K562 (cell line): ENCODE measurements at regions not wholly inside any gene's neighbourhood (a gene's known extent, or its start where the extent isn't known, plus 50 kb on each side); places are given as distances from the start of the nearest gene placed in this dataset.
A peak's percentile ranks its signal among the peaks of the same experiment; 100 is the strongest.

Source experiments
- ATAC-seq: fragments of 200-7000 bp; cut with Tn5 transposase; 3 replicates; pipeline ENCODE4 v1.9.1; 2020; ENCODE audit warnings: moderate library complexity
- BruUV-seq: library from RNA; stranded (reverse); fragments of 400-500 nt; replicated peaks from 2 replicates; lab custom pipeline; 2021; lab: Mats Ljungman, UMichigan
- CTCF ChIA-PET: fragments of 300-600 bp; formaldehyde crosslinking; extraction: SDS; loops from one replicate; lab custom pipeline; 2021; ENCODE audit warnings: low intra/inter-chr PET ratio; lab: Yijun Ruan, JAX
- POLR2A ChIA-PET: fragments of 300-600, 350-650 bp; sonication (Branson Sonifier 250); formaldehyde crosslinking; extraction: SDS; loops from one replicate; lab custom pipeline; 2021; ENCODE audit warnings: antibody characterized with exemption, inconsistent platforms; lab: Yijun Ruan, JAX
- DNase-seq, 4 experiments: peaks; one replicate each; pipeline versions ENCODE4 v3.0.0 to v3.0.0-alpha.2; 2011 to 2018; ENCODE audit warnings: low spot score in 3 of 4, mixed read lengths in 3 of 4; ENCODE audit errors: extremely low read depth in 1 of 4
- FAIRE-seq: peaks from 2 replicates; lab custom pipeline; 2011; peaks lifted over from hg19 to GRCh38; lab: Jason Lieb, UNC
- H2AFZ ChIP-seq: 2 replicates; pipeline ENCODE4 v1.6.0; 2011; ENCODE audit warnings: low read depth, low read length, control low read depth, inconsistent platforms
- H3K27ac ChIP-seq: fragments of 200-600 bp; 3 replicates; pipeline ENCODE4 v1.8.0; 2011; ENCODE audit warnings: low read depth, mild to moderate bottlenecking, control low read depth, inconsistent platforms, low read length, moderate library complexity, mixed read lengths; ENCODE audit errors: extremely low read depth
- H3K27me3 ChIP-seq, 2 experiments: fragments of 300-600 bp in 1 of 2; 2 replicates in 1 of 2; 3 replicates in 1 of 2; pipeline versions ENCODE4 v1.6.0 to v1.8.0; 2011; ENCODE audit warnings: inconsistent platforms in 2 of 2, low read length in 2 of 2, mild to moderate bottlenecking in 1 of 2, mixed read lengths in 1 of 2, moderate library complexity in 1 of 2; ENCODE audit not compliant: control insufficient read depth in 2 of 2, insufficient read depth in 2 of 2
- H3K36me3 ChIP-seq: fragments of 300-600 bp; 3 replicates; pipeline ENCODE4 v1.8.0; 2011; ENCODE audit warnings: mild to moderate bottlenecking, low read length, inconsistent platforms; ENCODE audit not compliant: control insufficient read depth, insufficient read depth
- H3K4me1 ChIP-seq, 2 experiments: fragments of 200-600 bp in 1 of 2; replicated peaks in 1 of 2; 2 replicates in 1 of 2; 3 replicates in 1 of 2; pipeline versions ENCODE4 v1.5.1 to v1.8.0; 2011; ENCODE audit warnings: inconsistent platforms in 2 of 2, low read length in 2 of 2, mild to moderate bottlenecking in 1 of 2, mixed read lengths in 1 of 2, moderate library complexity in 1 of 2; ENCODE audit not compliant: control insufficient read depth in 2 of 2, insufficient read depth in 2 of 2
- H3K4me2 ChIP-seq: 2 replicates; pipeline ENCODE4 v1.6.1; 2011; ENCODE audit warnings: low read length, control low read depth, inconsistent platforms, mixed read lengths; ENCODE audit not compliant: insufficient read depth
- H3K4me3 ChIP-seq: fragments of 200-600 bp; sonication (generic), shearing (Covaris generic); 2 replicates; pipeline ENCODE4 v1.5.1; 2016; ENCODE audit warnings: control low read depth, inconsistent platforms
- H3K79me2 ChIP-seq: fragments of 200-600 bp; 3 replicates; pipeline ENCODE4 v1.8.0; 2011; ENCODE audit warnings: low read length, inconsistent platforms; ENCODE audit not compliant: control insufficient read depth, insufficient read depth
- H3K9ac ChIP-seq, 2 experiments: 2 replicates each; pipeline versions ENCODE4 v1.6.0 to v1.6.1; 2011; ENCODE audit warnings: low read depth in 2 of 2, low read length in 2 of 2, control low read depth in 1 of 2, inconsistent platforms in 1 of 2, mild to moderate bottlenecking in 1 of 2, mixed read lengths in 1 of 2; ENCODE audit not compliant: insufficient read depth in 1 of 2
- H3K9me1 ChIP-seq: one replicate; pipeline ENCODE4 v1.6.0; 2011; ENCODE audit warnings: inconsistent platforms, mild to moderate bottlenecking, low read length, moderate library complexity; ENCODE audit not compliant: control insufficient read depth, insufficient read depth
- H3K9me3 ChIP-seq: replicated peaks from 2 replicates; pipeline ENCODE4 v1.5.1; 2011; ENCODE audit warnings: low read depth, low read length, inconsistent platforms; ENCODE audit not compliant: control insufficient read depth, insufficient read depth
- H4K20me1 ChIP-seq: replicated peaks from 2 replicates; pipeline ENCODE4 v1.6.1; 2011; ENCODE audit warnings: low read length, inconsistent platforms, mixed read lengths; ENCODE audit not compliant: control insufficient read depth, insufficient read depth
- NFXL1 ChIP-seq: fragments of 450-650 bp; formaldehyde crosslinking; IDR thresholded peaks from 2 replicates; pipeline ENCODE4 v1.4.0; 2021; ENCODE audit warnings: mild to moderate bottlenecking
- TCFL5 ChIP-seq: fragments of 250-450 bp; sonication (Bioruptor Pico); conservative IDR thresholded peaks from 2 replicates; pipeline ENCODE4 v1.6.1; 2021; ENCODE audit warnings: mild to moderate bottlenecking, moderate library complexity, matching md5 sums
- ZNF589 ChIP-seq: fragments of 200-800 bp; sonication (Bioruptor generic); IDR thresholded peaks from 2 replicates; pipeline ENCODE4 v1.6.1; 2016; ENCODE audit warnings: low read depth, missing genetic modification characterization, missing compliant biosample characterization
- WGBS: fragments of 100-300 bp; shearing (Covaris generic); methylation state at CpG from one replicate; pipeline ENCODE4 v1.1.6; 2016; ENCODE audit warnings: low coverage, mixed read lengths; ENCODE audit not compliant: insufficient coverage; ENCODE audit errors: missing lambda C conversion rate; 5-methylcytosine and 5-hydroxymethylcytosine counted together
- in situ Hi-C: fragments of 300-500 bp; cut with MboI; formaldehyde crosslinking; loops from 4 replicates; pipeline ENCODE4 v1.15.0; 2018; ENCODE audit warnings: inconsistent platforms, mixed read lengths
- intact Hi-C: fragments of 100-400 bp; cut with micrococcal nuclease; formaldehyde crosslinking; loops from 2 replicates; pipeline ENCODE4 v1.14.2; 2022
- TF ChIP-seq, protein P1 (sequence below): fragments of 450-650 bp; IDR thresholded peaks from 2 replicates; pipeline ENCODE4 v1.6.1; 2018; ENCODE audit not compliant: partially characterized antibody

DNA sequence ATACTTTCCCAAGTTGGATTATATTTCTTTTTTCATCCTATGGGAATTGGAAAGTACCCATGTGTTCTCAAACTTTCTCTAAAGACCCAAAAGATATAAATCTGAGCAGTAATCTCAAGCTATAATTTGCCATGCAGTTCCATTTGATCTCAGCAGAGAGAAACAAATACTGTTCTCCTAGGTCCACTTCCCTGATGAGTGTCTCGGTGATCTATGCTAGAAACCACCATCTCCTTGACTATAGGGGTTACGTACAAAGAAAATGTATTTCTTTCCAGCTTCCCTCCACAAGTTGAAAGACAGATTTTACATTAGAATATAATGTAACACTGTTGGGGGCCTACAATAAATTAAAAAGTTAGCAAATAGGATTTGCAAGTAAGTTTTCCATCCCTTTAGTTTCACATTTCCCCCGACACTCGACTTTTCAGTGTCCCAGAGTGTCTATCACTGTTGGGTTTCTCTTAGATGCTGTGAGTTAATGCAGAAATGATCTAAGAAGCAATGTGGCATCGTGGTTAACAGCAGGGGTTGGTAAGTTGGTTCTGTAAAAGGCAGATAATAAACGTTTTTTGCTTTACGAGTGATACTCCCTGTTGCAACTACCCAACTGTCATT, 465.1 kb upstream of the CFAP20DC start:
- H3K4me2 ChIP-seq: no peak overlapping the region
- FAIRE-seq (no peak), DNase-seq (no peak), ATAC-seq (no peak)
- no TSS peak for BruUV-seq
- H3K4me1 ChIP-seq: no peaks in the 10 kb centered on the region
- POLR2A ChIA-PET: no interaction called here
- no peak for TF ChIP-seq NFXL1 (CRISPR knock-in tag)
- no peak for TF ChIP-seq TCFL5 (CRISPR knock-in tag)
- TF ChIP-seq ZNF589: no peak
- TF ChIP-seq, protein P1, sequence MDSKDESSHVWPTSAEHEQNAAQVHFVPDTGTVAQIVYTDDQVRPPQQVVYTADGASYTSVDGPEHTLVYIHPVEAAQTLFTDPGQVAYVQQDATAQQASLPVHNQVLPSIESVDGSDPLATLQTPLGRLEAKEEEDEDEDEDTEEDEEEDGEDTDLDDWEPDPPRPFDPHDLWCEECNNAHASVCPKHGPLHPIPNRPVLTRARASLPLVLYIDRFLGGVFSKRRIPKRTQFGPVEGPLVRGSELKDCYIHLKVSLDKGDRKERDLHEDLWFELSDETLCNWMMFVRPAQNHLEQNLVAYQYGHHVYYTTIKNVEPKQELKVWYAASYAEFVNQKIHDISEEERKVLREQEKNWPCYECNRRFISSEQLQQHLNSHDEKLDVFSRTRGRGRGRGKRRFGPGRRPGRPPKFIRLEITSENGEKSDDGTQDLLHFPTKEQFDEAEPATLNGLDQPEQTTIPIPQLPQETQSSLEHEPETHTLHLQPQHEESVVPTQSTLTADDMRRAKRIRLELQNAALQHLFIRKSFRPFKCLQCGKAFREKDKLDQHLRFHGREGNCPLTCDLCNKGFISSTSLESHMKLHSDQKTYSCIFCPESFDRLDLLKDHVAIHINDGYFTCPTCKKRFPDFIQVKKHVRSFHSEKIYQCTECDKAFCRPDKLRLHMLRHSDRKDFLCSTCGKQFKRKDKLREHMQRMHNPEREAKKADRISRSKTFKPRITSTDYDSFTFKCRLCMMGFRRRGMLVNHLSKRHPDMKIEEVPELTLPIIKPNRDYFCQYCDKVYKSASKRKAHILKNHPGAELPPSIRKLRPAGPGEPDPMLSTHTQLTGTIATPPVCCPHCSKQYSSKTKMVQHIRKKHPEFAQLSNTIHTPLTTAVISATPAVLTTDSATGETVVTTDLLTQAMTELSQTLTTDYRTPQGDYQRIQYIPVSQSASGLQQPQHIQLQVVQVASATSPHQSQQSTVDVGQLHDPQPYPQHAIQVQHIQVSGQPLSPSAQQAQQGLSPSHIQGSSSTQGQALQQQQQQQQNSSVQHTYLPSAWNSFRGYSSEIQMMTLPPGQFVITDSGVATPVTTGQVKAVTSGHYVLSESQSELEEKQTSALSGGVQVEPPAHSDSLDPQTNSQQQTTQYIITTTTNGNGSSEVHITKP: peak; percentile 66
- H2AFZ ChIP-seq: no peak overlapping the region
- H3K79me2 ChIP-seq: no peaks in the 10 kb centered on the region
- H3K9me1 ChIP-seq: no peaks in the 10 kb centered on the region
- CTCF ChIA-PET: no interaction called here
- H3K27me3 ChIP-seq: 0 out of 5 replicates have a peak, but pooled peaks cover 0 to 2% of the 10 kb centered on the region in 2 experiments
- H3K27ac ChIP-seq: no peak overlapping the region
- no peaks in the 10 kb centered on the region for H4K20me1 ChIP-seq
- H3K9ac ChIP-seq: no peak overlapping the region
- no peak overlapping the region for H3K4me3 ChIP-seq
- no peaks in the 10 kb centered on the region for H3K36me3 ChIP-seq
- WGBS: 1% methylated on average over 7 of the region's 7 CpGs
- in situ Hi-C loops (no loop called here), intact Hi-C loops (no loop called here)
- no peaks in the 10 kb centered on the region for H3K9me3 ChIP-seq
